Kidney (tissue), 13 donors: ENCODE measurements at regions not wholly inside any gene's neighbourhood (a gene's known extent, or its start where the extent isn't known, plus 50 kb on each side); places are given as distances from the start of the nearest gene placed in this dataset.

Source experiments
- DNase-seq, 5 donors: peaks; one replicate each; pipeline ENCODE4 v3.0.0-alpha.2; 2013 to 2020
- FAIRE-seq: peaks from 2 replicates; lab custom pipeline; 2012; peaks lifted over from hg19 to GRCh38; lab: Jason Lieb, UNC
- H3K27ac ChIP-seq, 2 donors: one replicate each; pipeline ENCODE4 v1.7.0; 2013; ENCODE audit warnings: low read depth in 2 of 2, low read length in 2 of 2, inconsistent platforms in 1 of 2
- H3K27me3 ChIP-seq: one replicate; pipeline ENCODE4 v1.7.1; 2013; ENCODE audit warnings: low read length, inconsistent platforms; ENCODE audit not compliant: control insufficient read depth, insufficient read depth
- H3K36me3 ChIP-seq, 3 donors: one replicate each; pipeline versions ENCODE4 v1.7.0 to v1.7.1; 2013; ENCODE audit warnings: low read length in 3 of 3, control low read depth in 1 of 3, inconsistent platforms in 1 of 3; ENCODE audit not compliant: insufficient read depth in 3 of 3, control insufficient read depth in 2 of 3
- H3K4me1 ChIP-seq, 3 donors: one replicate each; pipeline versions ENCODE4 v1.7.0 to v1.7.1; 2013; ENCODE audit warnings: low read length in 3 of 3, inconsistent platforms in 1 of 3, low read depth in 1 of 3; ENCODE audit not compliant: control insufficient read depth in 2 of 3, insufficient read depth in 2 of 3
- H3K4me3 ChIP-seq, 3 donors: one replicate each; pipeline versions ENCODE4 v1.7.0 to v1.8.1; 2013; ENCODE audit warnings: low read length in 3 of 3, control low read depth in 1 of 3, inconsistent platforms in 1 of 3
- H3K9ac ChIP-seq, 3 donors: one replicate each; pipeline versions ENCODE4 v1.7.0 to v1.7.1; 2013; ENCODE audit warnings: low read length in 3 of 3, control low read depth in 1 of 3, inconsistent platforms in 1 of 3
- H3K9me3 ChIP-seq, 3 donors: one replicate each; pipeline versions ENCODE4 v1.7.0 to v1.7.1; 2013; ENCODE audit warnings: low read length in 3 of 3, control low read depth in 1 of 3, inconsistent platforms in 1 of 3; ENCODE audit not compliant: control insufficient read depth in 2 of 3, insufficient read depth in 1 of 3
- intact Hi-C: fragments of 100-400 bp; cut with DNase I; formaldehyde crosslinking; loops from one replicate; pipeline ENCODE4 v1.11.1; 2022
- TF ChIP-seq, protein P1 (sequence below): IDR thresholded peaks from 3 replicates; pipeline ENCODE4 v1.5.1; 2012; ENCODE audit warnings: mild to moderate bottlenecking, moderate library complexity, borderline replicate concordance; ENCODE audit not compliant: insufficient read depth; ENCODE audit errors: extremely low read depth
- donor health status: control.
- donor health status: control.
- donor health status: control.
- donor health status: control.
- donor health status: control.
- donor health status: DM: yes; HTN: yes; CAD: no.
- donor health status: Normal renal cell carcinoma (clear cell type).

DNA sequence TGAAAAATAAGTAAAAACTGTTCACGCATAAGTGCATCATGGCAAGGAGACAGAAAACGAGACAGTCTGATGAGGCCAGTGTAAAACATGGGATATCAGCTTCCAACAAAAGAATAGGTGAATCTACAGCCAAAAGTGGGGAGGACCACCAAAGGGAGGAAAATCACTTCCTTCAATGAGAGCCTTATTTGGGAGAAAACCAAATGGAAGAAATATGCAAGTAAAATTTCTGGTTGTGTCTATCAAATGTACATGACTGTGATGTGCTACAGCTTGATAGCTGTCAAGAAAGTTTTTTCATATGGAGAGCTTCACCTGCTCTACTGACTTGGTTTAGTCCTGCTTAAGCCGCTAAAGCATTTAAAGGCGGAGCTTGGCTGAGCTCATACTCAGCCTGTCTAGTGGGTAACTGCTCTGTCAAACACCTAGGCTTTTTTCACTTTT lies 66.2 kb downstream of the MAGEA1 start:
- TF ChIP-seq, protein P1, sequence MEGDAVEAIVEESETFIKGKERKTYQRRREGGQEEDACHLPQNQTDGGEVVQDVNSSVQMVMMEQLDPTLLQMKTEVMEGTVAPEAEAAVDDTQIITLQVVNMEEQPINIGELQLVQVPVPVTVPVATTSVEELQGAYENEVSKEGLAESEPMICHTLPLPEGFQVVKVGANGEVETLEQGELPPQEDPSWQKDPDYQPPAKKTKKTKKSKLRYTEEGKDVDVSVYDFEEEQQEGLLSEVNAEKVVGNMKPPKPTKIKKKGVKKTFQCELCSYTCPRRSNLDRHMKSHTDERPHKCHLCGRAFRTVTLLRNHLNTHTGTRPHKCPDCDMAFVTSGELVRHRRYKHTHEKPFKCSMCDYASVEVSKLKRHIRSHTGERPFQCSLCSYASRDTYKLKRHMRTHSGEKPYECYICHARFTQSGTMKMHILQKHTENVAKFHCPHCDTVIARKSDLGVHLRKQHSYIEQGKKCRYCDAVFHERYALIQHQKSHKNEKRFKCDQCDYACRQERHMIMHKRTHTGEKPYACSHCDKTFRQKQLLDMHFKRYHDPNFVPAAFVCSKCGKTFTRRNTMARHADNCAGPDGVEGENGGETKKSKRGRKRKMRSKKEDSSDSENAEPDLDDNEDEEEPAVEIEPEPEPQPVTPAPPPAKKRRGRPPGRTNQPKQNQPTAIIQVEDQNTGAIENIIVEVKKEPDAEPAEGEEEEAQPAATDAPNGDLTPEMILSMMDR = no peak
- DNase-seq = peak in 3 of 5 donors; percentile 26 to 45 (median 43)
- Histone ChIP-seq H3K4me1 (no peaks in the 10 kb centered on the region), H3K27me3 (no peaks in the 10 kb centered on the region), H3K9ac (no peak overlapping the region), H3K9me3 (no peaks in the 10 kb centered on the region), H3K4me3 (peak overlapping the region in 1 of 3 donors; percentile 34), H3K27ac (no peak overlapping the region), H3K36me3 (no peaks in the 10 kb centered on the region)
- intact Hi-C loops = no loop called here
- FAIRE-seq = no peak

DNA sequence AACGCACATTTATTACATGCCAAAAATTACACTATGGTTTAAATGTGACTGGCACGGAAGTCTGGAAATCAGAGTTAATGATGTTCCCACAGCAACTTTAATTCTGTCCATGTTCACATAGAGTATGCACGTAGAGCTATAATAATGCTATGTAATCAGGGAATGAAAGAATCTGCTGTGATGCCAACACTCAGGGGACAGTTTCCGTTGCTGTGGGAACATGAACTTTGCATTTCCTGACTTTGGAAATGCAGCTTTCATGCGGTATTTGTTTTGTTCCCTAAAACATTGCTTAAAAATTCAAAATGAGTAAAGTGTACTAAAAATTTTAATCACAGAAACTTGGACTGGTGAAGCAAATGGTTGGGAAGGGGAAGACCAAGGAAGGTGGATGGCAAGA lies 65.7 kb downstream of the MAGEA1 start:
- TF ChIP-seq, protein P1 = no peak
- FAIRE-seq (no peak), DNase-seq (peak in 2 of 5 donors; percentile 2 to 10)
- Histone ChIP-seq H3K36me3 (no peaks in the 10 kb centered on the region), H3K4me3 (peak overlapping the region in 1 of 3 donors; percentile 34), H3K4me1 (no peaks in the 10 kb centered on the region), H3K27ac (no peak overlapping the region), H3K9me3 (no peaks in the 10 kb centered on the region), H3K27me3 (no peaks in the 10 kb centered on the region), H3K9ac (no peak overlapping the region)
- intact Hi-C loops = no loop called here

DNA sequence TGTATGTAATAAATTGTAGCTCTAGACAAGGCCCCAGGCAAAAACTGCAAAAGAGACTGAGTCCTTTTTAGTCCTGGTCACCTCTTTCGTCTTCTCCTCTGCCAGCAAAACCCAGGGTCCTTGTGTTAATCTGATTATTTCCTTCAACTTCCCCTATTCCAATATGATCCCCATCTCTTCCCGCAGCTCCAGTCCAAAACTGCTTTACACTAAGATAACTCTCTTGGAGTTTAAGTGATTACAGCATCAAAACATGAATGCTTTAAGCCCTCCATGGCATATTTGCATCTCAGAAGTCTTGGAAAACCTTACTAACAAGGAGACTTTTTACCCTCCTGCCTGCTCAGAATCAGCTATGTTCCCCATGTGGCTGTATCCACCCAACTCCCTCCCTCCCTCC lies 59.3 kb downstream of the MAGEA1 start:
- no peak overlapping the region for H3K9ac ChIP-seq
- intact Hi-C loops = no loop called here
- TF ChIP-seq, protein P1 = no peak
- H3K27ac ChIP-seq = no peak overlapping the region
- H3K4me3 ChIP-seq = no peak overlapping the region
- no peak for DNase-seq
- FAIRE-seq = no peak
- no peaks in the 10 kb centered on the region for H3K36me3 ChIP-seq
- H3K9me3 ChIP-seq = no peaks in the 10 kb centered on the region
- no peaks in the 10 kb centered on the region for H3K4me1 ChIP-seq
- no peaks in the 10 kb centered on the region for H3K27me3 ChIP-seq
